ENCODE measurements at regions not wholly inside any gene's neighbourhood (a gene's known extent, or its start where the extent isn't known, plus 50 kb on each side); places are given as distances from the start of the nearest gene placed in this dataset.

DNA sequence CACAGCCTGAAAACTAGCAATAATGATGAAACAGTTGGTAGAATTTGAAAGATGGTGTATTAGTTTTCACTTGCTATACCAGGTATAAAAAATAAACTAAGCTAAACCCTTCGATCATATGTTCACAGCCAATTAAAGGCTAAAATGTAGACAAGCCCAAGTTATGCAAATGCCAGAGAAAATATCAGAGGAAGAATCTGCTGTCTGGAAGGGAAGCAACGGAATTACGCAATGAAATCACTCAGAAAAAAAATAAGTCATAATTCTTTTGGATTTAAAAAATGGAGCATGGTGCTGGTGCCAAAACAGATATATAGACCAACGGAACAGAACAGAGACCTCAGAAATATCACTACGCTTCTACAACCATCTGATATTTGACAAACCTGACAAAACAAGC lies 108.3 kb downstream of the ARL4C start:
- dilution Hi-C loops (cut with MboI; ENCODE audit: extremely low pct_ligation_motif_present, low sequenced_read_pairs), result no loop called here
- ChIA-PET POLR2A (no interaction called here), CTCF (no interaction called here)
- no peaks in the 10 kb centered on the region for H3K9me1 ChIP-seq (replicated peaks; ENCODE audit: control insufficient read depth, extremely low read depth, insufficient read depth, low read length)
- TF ChIP-seq FOS (IDR thresholded peaks at IDR 0.05; ENCODE audit: borderline replicate concordance, insufficient read depth, low read length) (no peak), POLR2A (IDR thresholded peaks at IDR 0.05; ENCODE audit: low read depth, low read length) (no peak)
- H3K27me3 ChIP-seq (ENCODE audit: control insufficient read depth in 2 of 2, insufficient read depth in 2 of 2, low read length in 2 of 2), result peaks cover 0 to 7% of the 10 kb centered on the region in 2 experiments
- no peak overlapping the region for H3K9ac ChIP-seq (replicated peaks; ENCODE audit: extremely low read depth, insufficient read depth, low read length)
- no TSS peak for BruUV-seq (replicated peaks)
- no peak overlapping the region for H2AFZ ChIP-seq (ENCODE audit: low read depth, low read length)
- H3K27ac ChIP-seq (ENCODE audit: insufficient read depth, low read depth, low read length), result no peak overlapping the region
- H3K4me2 ChIP-seq (ENCODE audit: insufficient read depth, low read length), result no peak overlapping the region
- no peaks in the 10 kb centered on the region for H3K4me1 ChIP-seq (ENCODE audit: control insufficient read depth, extremely low read depth, insufficient read depth, low read length)
- DNase-seq (ENCODE audit: low read depth, low spot score), result no peak
- no peaks in the 10 kb centered on the region for H3K36me3 ChIP-seq (ENCODE audit: control insufficient read depth in 2 of 2, extremely low read depth in 1 of 2, insufficient read depth in 2 of 2, low read length in 2 of 2)
- no peak for FAIRE-seq
- H3K4me3 ChIP-seq (replicated peaks in 1 of 3; ENCODE audit: insufficient read depth in 1 of 3, low read depth in 1 of 3, low read length in 3 of 3), result no peak overlapping the region
- no peaks in the 10 kb centered on the region for H4K20me1 ChIP-seq (replicated peaks; ENCODE audit: control insufficient read depth, extremely low read depth, insufficient read depth, low read length)
- no peaks in the 10 kb centered on the region for H3K9me3 ChIP-seq (replicated peaks; ENCODE audit: control insufficient read depth, insufficient read depth, low read length)
- intact Hi-C loops (cut with micrococcal nuclease), result no loop called here
- no peaks in the 10 kb centered on the region for H3K79me2 ChIP-seq (ENCODE audit: control insufficient read depth, insufficient read depth, low read length)

- H3K27me3 ChIP-seq (ENCODE audit: control insufficient read depth in 2 of 2, insufficient read depth in 2 of 2, low read length in 2 of 2), result peaks cover 0 to 7% of the 10 kb centered on the region in 2 experiments
- ChIA-PET POLR2A (no interaction called here), CTCF (no interaction called here)
- FAIRE-seq (no peak), DNase-seq (ENCODE audit: low read depth, low spot score) (no peak)
- no peaks in the 10 kb centered on the region for H3K9me1 ChIP-seq (replicated peaks; ENCODE audit: control insufficient read depth, extremely low read depth, insufficient read depth, low read length)
- H3K4me1 ChIP-seq (ENCODE audit: control insufficient read depth, extremely low read depth, insufficient read depth, low read length), result no peaks in the 10 kb centered on the region
- no peaks in the 10 kb centered on the region for H3K79me2 ChIP-seq (ENCODE audit: control insufficient read depth, insufficient read depth, low read length)
- no peaks in the 10 kb centered on the region for H4K20me1 ChIP-seq (replicated peaks; ENCODE audit: control insufficient read depth, extremely low read depth, insufficient read depth, low read length)
- dilution Hi-C loops (cut with MboI; ENCODE audit: extremely low pct_ligation_motif_present, low sequenced_read_pairs), result no loop called here
- H3K4me3 ChIP-seq (replicated peaks in 1 of 3; ENCODE audit: insufficient read depth in 1 of 3, low read depth in 1 of 3, low read length in 3 of 3), result no peak overlapping the region
- no peaks in the 10 kb centered on the region for H3K36me3 ChIP-seq (ENCODE audit: control insufficient read depth in 2 of 2, extremely low read depth in 1 of 2, insufficient read depth in 2 of 2, low read length in 2 of 2)
- no peak overlapping the region for H2AFZ ChIP-seq (ENCODE audit: low read depth, low read length)
- no peak overlapping the region for H3K27ac ChIP-seq (ENCODE audit: insufficient read depth, low read depth, low read length)
- TF ChIP-seq POLR2AphosphoS5 (IDR thresholded peaks at IDR 0.05; ENCODE audit: insufficient read depth, low read depth, low read length) (no peak), JUN (IDR thresholded peaks at IDR 0.05; ENCODE audit: borderline replicate concordance, insufficient read depth, insufficient read length, low read depth) (no peak), MAX (IDR thresholded peaks at IDR 0.05; ENCODE audit: insufficient read depth, insufficient read length) (no peak), POLR2A (IDR thresholded peaks at IDR 0.05; ENCODE audit: low read depth, low read length) (no peak), GATA2 (IDR thresholded peaks at IDR 0.05; ENCODE audit: insufficient read depth, insufficient read length, low read depth, low read length) (no peak), MYC (IDR thresholded peaks at IDR 0.05; ENCODE audit: low read depth, low read length) (no peak), FOS (IDR thresholded peaks at IDR 0.05; ENCODE audit: borderline replicate concordance, insufficient read depth, low read length) (no peak), EZH2 (IDR thresholded peaks at IDR 0.05; ENCODE audit: borderline replicate concordance, low read depth, low read length, severe bottlenecking) (no peak), CTCF (IDR thresholded peaks at IDR 0.05; ENCODE audit: extremely low read depth in 1 of 2, insufficient read depth in 1 of 2, low read depth in 1 of 2, low read length in 2 of 2) (no peak)
- intact Hi-C loops (cut with micrococcal nuclease), result no loop called here
- H3K9ac ChIP-seq (replicated peaks; ENCODE audit: extremely low read depth, insufficient read depth, low read length), result no peak overlapping the region
- no TSS peak for BruUV-seq (replicated peaks)
- no peaks in the 10 kb centered on the region for H3K9me3 ChIP-seq (replicated peaks; ENCODE audit: control insufficient read depth, insufficient read depth, low read length)
- no peak overlapping the region for H3K4me2 ChIP-seq (ENCODE audit: insufficient read depth, low read length)
Measured at GRCh38 chr2:234386971-234387370, 109.9 kb downstream of the ARL4C start.
